Left lung (tissue), 4 donors: ENCODE measurements at regions not wholly inside any gene's neighbourhood (a gene's known extent, or its start where the extent isn't known, plus 50 kb on each side); places are given as distances from the start of the nearest gene placed in this dataset.

Source experiments
- ATAC-seq: fragments of 200-7000 bp; cut with Tn5 transposase; one replicate; pipeline ENCODE4 v1.9.1; 2020; ENCODE audit warnings: moderate library complexity
- DNase-seq, 4 donors: peaks; one replicate each; pipeline ENCODE4 v3.0.0-alpha.2; 2013 to 2020
- H3K27ac ChIP-seq, 2 donors: fragments of 200-600 bp; sonication (generic) in 1 of 2; one replicate each; pipeline versions ENCODE4 v1.5.0 to v1.8.0; 2020 to 2021
- H3K27me3 ChIP-seq, 2 donors: fragments of 200-600 bp; sonication (generic) in 1 of 2; one replicate each; pipeline versions ENCODE4 v1.5.0 to v1.8.0; 2020 to 2021
- H3K36me3 ChIP-seq, 2 donors: fragments of 200-600 bp; sonication (generic) in 1 of 2; one replicate each; pipeline versions ENCODE4 v1.5.0 to v1.8.0; 2020 to 2021
- H3K4me1 ChIP-seq, 2 donors: fragments of 200-600 bp; one replicate each; pipeline ENCODE4 v1.8.0; 2021
- H3K4me3 ChIP-seq, 2 donors: fragments of 200-600 bp; sonication (generic) in 1 of 2; one replicate each; pipeline versions ENCODE4 v1.5.0 to v1.8.0; 2020 to 2021; ENCODE audit warnings: mild to moderate bottlenecking in 1 of 2
- H3K9me3 ChIP-seq, 2 donors: fragments of 200-600 bp; sonication (generic) in 1 of 2; one replicate each; pipeline versions ENCODE4 v1.5.0 to v1.8.0; 2020 to 2021
- CTCF ChIP-seq, 2 donors: fragments of 200-600 bp; sonication (generic) in 1 of 2; IDR thresholded peaks; one replicate each; pipeline versions ENCODE4 v1.5.0 to v1.8.0; 2021; ENCODE audit warnings: antibody characterized with exemption in 2 of 2
- intact Hi-C, 2 donors: fragments of 100-400 bp; cut with DNase I; formaldehyde crosslinking; loops; one replicate each; pipeline versions ENCODE4 v1.11.2 to v1.14.2; 2022
- donor health status: DM: no; HTN: yes; CAD: no.
- donor health status: DM: no; HTN: no; CAD: no.

- DNase-seq (no peak), ATAC-seq (no peak)
- Histone ChIP-seq H3K27me3 (no peaks in the 10 kb centered on the region), H3K4me3 (no peak overlapping the region), H3K4me1 (peaks cover 0 to 5% of the 10 kb centered on the region in 2 donors), H3K9me3 (no peaks in the 10 kb centered on the region), H3K36me3 (no peaks in the 10 kb centered on the region), H3K27ac (peak overlapping the region in 1 of 2 donors; percentile 42)
- intact Hi-C loops: no loop called here
- TF ChIP-seq CTCF (IDR thresholded peaks at IDR 0.05): no peak
Observed at GRCh38 chr6:134402372-134402984, 84.6 kb upstream of the SGK1 start.

- Histone ChIP-seq H3K36me3 (no peaks in the 10 kb centered on the region), H3K9me3 (no peaks in the 10 kb centered on the region), H3K27me3 (no peaks in the 10 kb centered on the region), H3K27ac (no peak overlapping the region), H3K4me1 (peaks cover 0 to 5% of the 10 kb centered on the region in 2 donors), H3K4me3 (no peak overlapping the region)
- TF ChIP-seq CTCF (IDR thresholded peaks at IDR 0.05): no peak
- no peak for DNase-seq
- intact Hi-C loops: no loop called here
- ATAC-seq: no peak
Observed at GRCh38 chr6:134400941-134401340, 83.0 kb upstream of the SGK1 start.

- Histone ChIP-seq H3K27ac (peak overlapping the region in 1 of 2 donors; percentile 30), H3K4me3 (no peak overlapping the region), H3K4me1 (peaks cover 0 to 5% of the 10 kb centered on the region in 2 donors), H3K36me3 (no peaks in the 10 kb centered on the region), H3K27me3 (no peaks in the 10 kb centered on the region), H3K9me3 (no peaks in the 10 kb centered on the region)
- DNase-seq (peak in 1 of 4 donors; percentile 67), ATAC-seq (peak; percentile 62)
- intact Hi-C loops: no loop called here
- TF ChIP-seq CTCF (IDR thresholded peaks at IDR 0.05): no peak
Observed at GRCh38 chr6:134398453-134398852, 80.5 kb upstream of the SGK1 start.

- no peak overlapping the region for H3K4me3 ChIP-seq
- no peaks in the 10 kb centered on the region for H3K36me3 ChIP-seq
- intact Hi-C loops: no loop called here
- H3K27ac ChIP-seq: no peak overlapping the region
- H3K4me1 ChIP-seq: peaks cover 0 to 5% of the 10 kb centered on the region in 2 donors
- ATAC-seq (no peak), DNase-seq (no peak)
- no peak for TF ChIP-seq CTCF (IDR thresholded peaks at IDR 0.05)
- no peaks in the 10 kb centered on the region for H3K27me3 ChIP-seq
- H3K9me3 ChIP-seq: no peaks in the 10 kb centered on the region
Observed at GRCh38 chr6:134397676-134398075, 79.8 kb upstream of the SGK1 start.

- H3K4me1 ChIP-seq: peaks cover 0 to 5% of the 10 kb centered on the region in 2 donors
- ATAC-seq: no peak
- TF ChIP-seq CTCF (IDR thresholded peaks at IDR 0.05): no peak
- H3K27me3 ChIP-seq: no peaks in the 10 kb centered on the region
- H3K36me3 ChIP-seq: no peaks in the 10 kb centered on the region
- intact Hi-C loops: no loop called here
- no peaks in the 10 kb centered on the region for H3K9me3 ChIP-seq
- DNase-seq: no peak
- H3K27ac ChIP-seq: no peak overlapping the region
- no peak overlapping the region for H3K4me3 ChIP-seq
Observed at GRCh38 chr6:134394905-134395304, 77.0 kb upstream of the SGK1 start.
